Stimulated activated naive CD4-positive, alpha-beta T cell (primary cell): ENCODE measurements at regions not wholly inside any gene's neighbourhood (a gene's known extent, or its start where the extent isn't known, plus 50 kb on each side); places are given as distances from the start of the nearest gene placed in this dataset.
"Not testable (repeated sequence)": the region's sequence is repeated elsewhere in the genome, so short reads cannot be mapped to it uniquely, and the experiment has no call there.

Experiments used
- DNase-seq, 6 experiments: peaks; one replicate each; lab custom pipeline; 2025; lab: John Stamatoyannopoulos, UW

GRCh38 chr4:84001876-84002569 lies 466.1 kb downstream of the GPAT3 start:
- no peak for DNase-seq

DNA sequence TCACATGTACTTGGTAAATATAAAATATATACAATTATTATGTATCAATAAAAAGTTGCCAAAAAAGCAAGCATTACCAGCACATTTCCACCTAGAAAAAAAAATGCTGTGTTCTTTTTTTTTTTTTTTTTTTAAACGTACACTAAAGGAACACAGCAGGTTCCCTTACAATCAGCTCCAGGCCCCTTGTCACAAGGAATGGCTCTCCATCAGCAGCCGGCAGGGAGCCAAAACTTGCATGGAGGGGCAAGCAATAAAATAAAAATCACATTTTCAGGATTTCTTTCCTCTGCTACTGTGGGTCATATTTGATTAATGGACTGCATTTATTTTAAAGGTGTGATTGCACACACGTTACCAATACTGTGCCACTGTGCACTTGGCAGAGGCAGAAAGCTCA lies 460.3 kb downstream of the GPAT3 start:
- no peak for DNase-seq

GRCh38 chr4:83993774-83994173 lies 457.9 kb downstream of the GPAT3 start:
- DNase-seq, result no peak

- no peak for DNase-seq
Observed at GRCh38 chr4:83989835-83990234, 453.9 kb downstream of the GPAT3 start.

DNA sequence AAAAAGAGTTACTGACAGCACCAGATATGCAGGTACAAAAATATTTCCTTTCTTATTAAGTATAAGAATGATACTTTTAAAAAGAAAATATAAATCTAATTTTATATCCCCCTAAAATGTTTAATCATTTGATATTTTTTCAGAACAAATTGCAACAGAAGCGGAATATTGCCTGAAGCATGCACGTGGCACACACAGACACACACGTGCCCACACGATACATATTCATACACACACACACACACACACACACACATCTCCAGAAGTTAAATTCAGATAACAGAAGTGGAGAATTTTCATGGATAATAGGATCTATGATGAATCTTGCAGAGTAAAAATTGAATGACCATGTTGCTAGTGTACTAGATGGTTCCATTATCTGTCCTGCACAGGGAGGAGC lies 445.2 kb downstream of the GPAT3 start:
- no peak for DNase-seq

DNA sequence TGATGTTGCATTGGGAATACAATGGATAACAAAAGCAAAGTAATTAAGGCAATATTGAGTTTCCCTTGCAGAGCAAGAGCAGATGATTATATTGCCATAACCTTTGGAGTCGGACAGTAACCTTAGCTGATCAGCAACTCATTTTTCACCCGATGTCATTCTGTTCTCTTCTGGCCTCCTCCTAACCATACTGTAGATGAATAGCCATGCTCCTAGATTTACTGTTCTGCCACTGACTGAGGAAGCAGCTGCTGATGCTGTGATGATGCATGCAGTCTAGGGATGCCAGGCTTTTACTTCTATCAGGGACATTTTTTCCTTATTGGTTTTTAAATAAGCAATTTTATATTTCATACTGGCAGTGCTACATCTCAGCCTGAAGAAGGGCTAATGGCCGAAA lies 443.9 kb downstream of the GPAT3 start:
- no peak for DNase-seq

DNA sequence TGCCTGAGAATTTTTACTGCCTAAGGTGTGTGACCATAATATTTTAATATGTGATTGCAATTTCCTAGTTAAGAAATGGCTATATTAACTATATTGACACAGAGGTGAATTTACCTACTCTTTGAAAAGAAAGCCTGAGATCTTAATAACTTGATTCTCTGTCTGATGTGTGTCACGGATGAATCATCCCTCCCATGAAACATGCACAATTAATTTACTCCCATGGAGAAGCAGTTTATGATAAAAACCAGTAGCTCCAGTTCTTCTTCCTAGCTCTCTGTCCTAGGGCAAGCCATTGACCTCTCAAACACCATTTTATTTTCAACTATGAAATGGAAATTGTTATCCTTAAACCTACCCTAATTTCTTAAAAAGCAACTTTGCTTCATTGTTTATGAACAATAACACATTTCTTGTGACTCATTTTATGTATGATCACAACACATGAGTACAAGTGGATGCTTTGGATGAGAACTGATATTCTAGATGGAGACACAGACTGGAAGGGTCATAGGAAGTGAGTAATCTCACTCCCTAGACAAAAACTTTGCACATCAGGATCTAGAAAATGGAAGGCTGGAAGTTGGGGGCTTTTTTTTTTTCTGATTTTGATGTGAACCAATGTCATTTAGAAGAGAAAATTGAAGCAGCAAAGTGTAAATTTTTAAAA lies 438.3 kb downstream of the GPAT3 start:
- DNase-seq, result no peak

GRCh38 chr4:83964996-83965541 lies 429.2 kb downstream of the GPAT3 start:
- no peak for DNase-seq

DNA sequence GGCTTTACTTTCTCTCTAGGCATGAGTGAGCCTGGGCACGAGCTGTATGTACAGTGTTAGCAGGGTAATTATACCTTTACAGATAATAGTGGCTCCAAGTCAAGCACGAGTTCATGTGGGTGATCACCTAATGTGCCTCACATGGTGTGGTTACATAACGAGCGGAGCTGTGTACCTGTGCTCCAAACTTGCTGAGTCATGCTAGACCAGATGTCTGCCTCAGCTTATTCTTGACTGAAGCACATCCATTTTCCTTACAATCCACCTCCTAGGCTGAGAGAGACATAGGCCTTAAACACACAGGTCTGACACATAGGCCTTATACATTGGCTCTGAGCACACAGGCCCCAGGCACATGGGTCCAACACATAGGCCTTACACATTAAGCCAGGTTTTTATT lies 426.6 kb downstream of the GPAT3 start:
- DNase-seq, result no peak

GRCh38 chr4:83961575-83961974 lies 425.7 kb downstream of the GPAT3 start:
- DNase-seq, result no peak

GRCh38 chr4:83959160-83959559 lies 423.3 kb downstream of the GPAT3 start:
- DNase-seq, result no peak

DNA sequence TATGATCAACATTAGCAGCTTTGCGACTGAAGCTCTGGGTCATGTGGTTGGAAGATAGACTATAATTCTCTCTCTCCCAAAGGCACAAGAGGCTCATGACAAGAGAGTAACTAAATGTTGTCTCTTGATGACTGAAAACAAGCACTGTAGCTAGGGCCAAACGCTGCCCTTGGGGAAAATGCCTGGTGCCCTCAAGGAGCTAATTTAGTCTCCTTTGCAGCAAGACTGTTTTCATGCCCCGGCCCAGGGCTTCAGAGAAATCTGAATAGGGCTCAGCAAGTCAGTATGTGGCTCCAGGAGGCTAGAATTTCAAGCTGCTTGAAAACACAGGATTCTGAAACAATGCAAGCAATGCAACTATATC lies 411.9 kb downstream of the GPAT3 start:
- no peak for DNase-seq

- DNase-seq, result no peak
Observed at GRCh38 chr4:83947125-83947829, 411.4 kb downstream of the GPAT3 start.

DNA sequence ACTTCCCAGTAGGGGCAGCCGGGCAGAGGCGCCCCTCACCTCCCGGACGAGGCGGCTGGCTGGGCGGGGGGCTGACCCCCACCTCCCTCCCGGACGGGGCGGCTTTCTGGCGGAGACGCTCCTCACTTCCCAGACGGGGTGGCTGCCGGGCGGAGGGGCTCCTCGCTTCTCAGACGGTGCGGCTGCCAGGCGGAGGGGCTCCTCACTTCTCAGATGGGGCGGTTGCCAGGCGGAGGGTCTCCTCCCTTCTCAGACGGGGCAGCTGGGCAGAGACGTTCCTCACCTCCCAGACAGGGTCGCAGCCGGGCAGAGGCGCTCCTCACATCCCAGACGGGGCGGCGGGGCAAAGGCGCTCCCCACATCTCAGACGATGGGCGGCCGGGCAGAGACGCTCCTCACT lies 407.8 kb downstream of the GPAT3 start:
- not testable (repeated sequence) for DNase-seq

DNA sequence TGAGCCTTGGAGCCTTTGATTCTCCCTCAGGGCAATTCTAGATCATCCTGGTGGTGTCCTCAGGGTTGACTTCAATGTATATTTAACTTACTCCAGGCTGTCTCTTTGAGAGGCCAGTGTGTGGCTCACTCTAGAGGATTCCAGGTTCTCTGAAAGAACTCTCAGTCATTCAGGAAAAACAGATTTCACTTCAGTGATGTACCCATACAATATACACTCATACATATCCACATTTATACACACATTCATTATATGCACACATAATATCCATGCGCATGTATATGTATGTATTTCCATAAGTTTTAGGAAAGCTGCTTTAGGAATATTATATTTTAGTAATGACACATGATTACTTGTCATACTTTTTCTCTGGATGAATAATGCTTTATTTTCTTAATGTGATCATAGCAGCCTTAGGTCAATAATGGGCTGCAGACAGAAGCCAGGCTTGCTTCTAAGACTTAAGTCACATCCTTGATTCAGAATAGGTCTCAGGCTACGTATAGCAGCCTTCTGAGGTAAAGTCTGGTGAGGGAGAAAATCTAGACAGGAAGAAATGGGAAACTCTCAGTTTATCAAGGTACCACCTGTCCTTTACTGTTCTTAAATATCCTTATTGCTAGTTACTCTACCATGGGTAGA lies 397.0 kb downstream of the GPAT3 start:
- no peak for DNase-seq

GRCh38 chr4:83931659-83932438 lies 395.9 kb downstream of the GPAT3 start:
- DNase-seq, result no peak

DNA sequence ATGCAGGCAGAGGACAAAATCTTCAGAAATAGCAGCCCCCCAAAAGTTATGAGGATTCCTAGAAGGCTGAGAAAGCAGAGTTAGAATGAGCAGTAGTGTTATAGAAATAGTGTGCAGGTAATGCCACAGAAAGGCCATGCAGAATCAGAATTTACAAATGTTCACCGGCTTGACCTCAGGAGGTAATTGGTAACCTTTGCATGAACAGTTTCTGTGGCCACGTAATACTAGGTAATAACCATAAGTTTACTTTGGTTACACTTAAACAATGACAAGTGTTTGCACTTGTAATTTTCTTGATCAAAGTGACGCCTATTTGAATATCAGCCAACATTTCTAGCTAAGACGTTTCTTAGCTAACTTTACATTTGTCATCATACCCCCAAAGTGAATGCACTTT lies 393.6 kb downstream of the GPAT3 start:
- DNase-seq, result no peak

GRCh38 chr4:83926950-83927349 lies 391.0 kb downstream of the GPAT3 start:
- no peak for DNase-seq

DNA sequence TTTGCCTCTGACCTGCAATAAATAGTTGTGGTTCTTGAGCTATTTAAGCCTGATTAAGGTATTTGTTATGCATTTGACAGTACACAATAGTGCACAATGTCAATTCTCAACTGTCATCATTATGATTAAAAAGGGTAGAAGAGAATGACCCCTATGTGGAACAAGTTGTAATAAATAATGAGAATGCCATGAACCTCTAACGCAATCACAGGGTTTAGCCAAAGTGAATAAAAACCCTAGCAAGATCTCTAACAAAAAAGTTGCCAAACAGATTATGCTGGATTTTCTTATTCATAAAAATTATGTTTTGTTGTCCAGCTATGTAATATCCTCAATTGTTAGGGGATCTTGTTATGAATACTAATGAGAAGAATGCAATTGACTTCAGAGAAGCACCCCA lies 387.4 kb downstream of the GPAT3 start:
- DNase-seq, result no peak

- no peak for DNase-seq
Observed at GRCh38 chr4:83922402-83922801, 386.5 kb downstream of the GPAT3 start.

GRCh38 chr4:83921124-83921523 lies 385.2 kb downstream of the GPAT3 start:
- no peak for DNase-seq

DNA sequence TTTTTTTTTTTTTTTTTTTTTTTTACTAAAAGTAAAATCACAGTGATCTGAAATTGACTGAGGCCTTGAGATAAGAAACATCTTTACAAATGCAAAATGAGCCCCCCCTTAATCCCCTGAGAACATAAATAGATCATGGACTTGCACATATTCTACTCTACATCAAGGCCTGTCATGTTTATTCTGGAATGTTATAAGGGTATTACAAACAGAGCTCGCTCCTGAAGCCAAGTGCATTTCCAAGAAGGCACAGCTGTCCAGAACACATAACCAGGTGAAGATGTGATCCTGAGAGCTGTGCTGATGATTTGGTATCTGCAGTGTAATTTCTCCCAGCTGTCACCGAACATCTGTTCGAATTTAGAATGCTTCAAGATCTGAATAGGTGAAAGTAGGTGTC lies 384.5 kb downstream of the GPAT3 start:
- no peak for DNase-seq
